Tibial nerve (tissue), 4 donors: ENCODE measurements at regions not wholly inside any gene's neighbourhood (a gene's known extent, or its start where the extent isn't known, plus 50 kb on each side); places are given as distances from the start of the nearest gene placed in this dataset.
"Not testable (repeated sequence)": the region's sequence is repeated elsewhere in the genome, so short reads cannot be mapped to it uniquely, and the experiment has no call there.

Experiments
- EP300 ChIP-seq, 2 donors: sonication (generic); formaldehyde crosslinking; IDR thresholded peaks; one replicate each; pipeline ENCODE4 v1.6.1; 2017; ENCODE audit warnings: antibody characterized with exemption in 2 of 2, mild to moderate bottlenecking in 1 of 2
- POLR2A ChIP-seq, 2 donors: fragments of 450-650 bp; IDR thresholded peaks; one replicate each; pipeline ENCODE4 v1.6.1; 2017; ENCODE audit warnings: antibody characterized with exemption in 2 of 2, mild to moderate bottlenecking in 2 of 2, moderate library complexity in 2 of 2
- TF ChIP-seq, protein P1 (sequence below), 5 experiments: fragments of 200-600 bp in 3 of 5; fragments of 450-650 bp in 2 of 5; sonication (generic) in 3 of 5; IDR thresholded peaks; one replicate each; pipeline ENCODE4 v1.5.1; 2016 to 2019; ENCODE audit warnings: antibody characterized with exemption in 5 of 5, mild to moderate bottlenecking in 3 of 5, moderate library complexity in 2 of 5

- TF ChIP-seq, protein P1, sequence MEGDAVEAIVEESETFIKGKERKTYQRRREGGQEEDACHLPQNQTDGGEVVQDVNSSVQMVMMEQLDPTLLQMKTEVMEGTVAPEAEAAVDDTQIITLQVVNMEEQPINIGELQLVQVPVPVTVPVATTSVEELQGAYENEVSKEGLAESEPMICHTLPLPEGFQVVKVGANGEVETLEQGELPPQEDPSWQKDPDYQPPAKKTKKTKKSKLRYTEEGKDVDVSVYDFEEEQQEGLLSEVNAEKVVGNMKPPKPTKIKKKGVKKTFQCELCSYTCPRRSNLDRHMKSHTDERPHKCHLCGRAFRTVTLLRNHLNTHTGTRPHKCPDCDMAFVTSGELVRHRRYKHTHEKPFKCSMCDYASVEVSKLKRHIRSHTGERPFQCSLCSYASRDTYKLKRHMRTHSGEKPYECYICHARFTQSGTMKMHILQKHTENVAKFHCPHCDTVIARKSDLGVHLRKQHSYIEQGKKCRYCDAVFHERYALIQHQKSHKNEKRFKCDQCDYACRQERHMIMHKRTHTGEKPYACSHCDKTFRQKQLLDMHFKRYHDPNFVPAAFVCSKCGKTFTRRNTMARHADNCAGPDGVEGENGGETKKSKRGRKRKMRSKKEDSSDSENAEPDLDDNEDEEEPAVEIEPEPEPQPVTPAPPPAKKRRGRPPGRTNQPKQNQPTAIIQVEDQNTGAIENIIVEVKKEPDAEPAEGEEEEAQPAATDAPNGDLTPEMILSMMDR (IDR thresholded peaks at IDR 0.05) = not testable (repeated sequence)
- not testable (repeated sequence) for TF ChIP-seq POLR2A, EP300 (IDR thresholded peaks at IDR 0.05)
Observed at GRCh38 chr20:43350694-43351093, 107.0 kb upstream of the SRSF6 start.
